Gastrocnemius medialis (tissue), 4 donors: ENCODE measurements at regions not wholly inside any gene's neighbourhood (a gene's known extent, or its start where the extent isn't known, plus 50 kb on each side); places are given as distances from the start of the nearest gene placed in this dataset.
A peak's percentile ranks its signal among the peaks of the same experiment; 100 is the strongest.

Experiments
- POLR2A ChIP-seq, 2 donors: fragments of 450-650 bp; IDR thresholded peaks; one replicate each; pipeline ENCODE4 v1.6.1; 2017; ENCODE audit warnings: antibody characterized with exemption in 2 of 2, mild to moderate bottlenecking in 2 of 2, moderate library complexity in 2 of 2
- TF ChIP-seq, protein P1 (sequence below), 5 experiments: fragments of 450-650 bp in 3 of 5; fragments of 200-600 bp in 2 of 5; sonication (generic) in 2 of 5; IDR thresholded peaks in 4 of 5; conservative IDR thresholded peaks in 1 of 5; 1 replicate in 4 of 5; 2 replicates in 1 of 5; pipeline ENCODE4 v1.5.1; 2016 to 2019; ENCODE audit warnings: antibody characterized with exemption in 5 of 5, mild to moderate bottlenecking in 3 of 5, moderate library complexity in 3 of 5

DNA sequence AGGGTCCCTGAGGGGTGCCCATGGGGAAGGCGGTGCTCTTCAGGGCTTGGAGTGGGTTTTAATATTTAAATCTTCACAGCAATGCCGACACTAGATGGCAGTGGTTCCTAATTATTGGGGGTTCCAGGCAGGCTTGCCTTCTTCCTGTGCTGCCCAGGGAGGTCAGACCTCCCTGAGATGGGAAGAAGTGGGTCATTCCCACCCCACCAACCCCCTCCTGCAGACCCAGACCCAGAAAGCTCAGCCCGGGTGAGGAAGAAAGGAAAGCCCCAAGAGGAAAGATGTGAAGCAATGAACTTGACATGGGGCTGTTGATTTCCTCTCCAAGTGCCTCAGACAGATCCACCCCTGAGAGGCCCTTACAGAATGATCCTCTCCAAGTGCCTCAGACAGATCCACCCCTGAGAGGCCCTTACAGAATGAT lies 85.1 kb upstream of the LANCL2 start:
- TF ChIP-seq, protein P1, sequence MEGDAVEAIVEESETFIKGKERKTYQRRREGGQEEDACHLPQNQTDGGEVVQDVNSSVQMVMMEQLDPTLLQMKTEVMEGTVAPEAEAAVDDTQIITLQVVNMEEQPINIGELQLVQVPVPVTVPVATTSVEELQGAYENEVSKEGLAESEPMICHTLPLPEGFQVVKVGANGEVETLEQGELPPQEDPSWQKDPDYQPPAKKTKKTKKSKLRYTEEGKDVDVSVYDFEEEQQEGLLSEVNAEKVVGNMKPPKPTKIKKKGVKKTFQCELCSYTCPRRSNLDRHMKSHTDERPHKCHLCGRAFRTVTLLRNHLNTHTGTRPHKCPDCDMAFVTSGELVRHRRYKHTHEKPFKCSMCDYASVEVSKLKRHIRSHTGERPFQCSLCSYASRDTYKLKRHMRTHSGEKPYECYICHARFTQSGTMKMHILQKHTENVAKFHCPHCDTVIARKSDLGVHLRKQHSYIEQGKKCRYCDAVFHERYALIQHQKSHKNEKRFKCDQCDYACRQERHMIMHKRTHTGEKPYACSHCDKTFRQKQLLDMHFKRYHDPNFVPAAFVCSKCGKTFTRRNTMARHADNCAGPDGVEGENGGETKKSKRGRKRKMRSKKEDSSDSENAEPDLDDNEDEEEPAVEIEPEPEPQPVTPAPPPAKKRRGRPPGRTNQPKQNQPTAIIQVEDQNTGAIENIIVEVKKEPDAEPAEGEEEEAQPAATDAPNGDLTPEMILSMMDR (IDR thresholded peaks at IDR 0.05 in 4 of 5, conservative IDR thresholded peaks at IDR 0.05 in 1 of 5), result peak; percentile 51 to 73 (median 66)
- no peak for TF ChIP-seq POLR2A (IDR thresholded peaks at IDR 0.05)
